RKO (cell line): ENCODE measurements at regions not wholly inside any gene's neighbourhood (a gene's known extent, or its start where the extent isn't known, plus 50 kb on each side); places are given as distances from the start of the nearest gene placed in this dataset.

Experiments used
- DNase-seq: peaks from one replicate; pipeline ENCODE4 v3.0.0-alpha.2; 2016; ENCODE audit warnings: low spot score

DNA sequence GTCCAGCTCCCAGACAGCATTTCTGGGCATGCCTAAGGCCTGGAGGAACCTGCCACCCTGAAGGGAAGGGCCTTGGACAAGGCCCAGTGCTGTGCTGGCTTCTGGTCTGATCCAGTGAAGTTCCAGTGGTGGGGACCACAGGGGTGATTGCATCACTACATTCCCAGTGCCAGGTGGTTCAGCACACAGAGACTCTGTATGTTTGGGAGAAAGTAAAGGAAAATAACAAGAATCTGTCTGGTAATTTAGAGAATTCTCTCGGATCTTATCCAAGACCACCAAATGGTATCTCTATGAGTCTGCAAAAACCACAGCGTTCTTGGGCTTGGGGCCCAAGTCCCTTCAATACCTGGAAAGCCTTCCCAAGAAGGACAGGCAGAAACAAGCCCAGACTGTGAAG, 131.8 kb upstream of the MAD2L1 start:
- no peak for DNase-seq

DNA sequence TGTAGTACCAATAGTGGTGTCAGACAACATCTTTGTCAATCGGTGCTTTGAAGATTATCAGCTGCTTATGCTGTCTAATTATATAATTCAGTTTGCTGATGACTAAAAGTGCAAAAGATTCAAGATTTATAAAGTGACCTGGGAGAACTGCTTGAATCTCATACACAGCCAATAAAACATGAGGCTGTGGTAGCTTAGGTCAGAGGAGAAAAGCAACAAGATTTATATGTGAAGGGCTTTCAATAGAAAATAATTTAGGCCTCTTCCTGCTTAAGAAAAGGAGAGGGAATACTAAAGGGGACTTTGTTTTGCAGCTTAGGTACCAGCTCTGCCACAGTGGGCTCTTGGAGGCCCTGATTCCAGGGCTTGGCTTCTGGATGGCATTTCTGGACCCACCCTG, 111.0 kb upstream of the MAD2L1 start:
- no peak for DNase-seq

DNA sequence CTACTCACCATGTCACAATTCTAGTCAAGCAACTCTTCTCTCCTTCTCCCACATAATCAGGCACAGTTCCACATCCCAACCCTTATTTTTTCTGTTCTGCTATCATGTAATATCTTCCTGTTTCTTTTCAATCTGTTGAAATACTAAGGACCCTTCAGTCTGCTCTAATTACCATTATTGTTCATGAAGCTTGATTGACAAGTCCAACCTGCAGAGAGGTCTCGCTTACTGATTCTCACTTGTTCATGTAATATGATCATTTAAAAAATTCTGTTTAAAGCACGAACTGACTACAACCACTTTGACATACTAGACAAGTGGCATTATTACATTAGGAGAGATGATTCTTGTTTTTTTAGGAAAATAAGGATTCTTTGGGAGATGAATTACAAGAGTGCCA, 108.6 kb upstream of the MAD2L1 start:
- DNase-seq: no peak

DNA sequence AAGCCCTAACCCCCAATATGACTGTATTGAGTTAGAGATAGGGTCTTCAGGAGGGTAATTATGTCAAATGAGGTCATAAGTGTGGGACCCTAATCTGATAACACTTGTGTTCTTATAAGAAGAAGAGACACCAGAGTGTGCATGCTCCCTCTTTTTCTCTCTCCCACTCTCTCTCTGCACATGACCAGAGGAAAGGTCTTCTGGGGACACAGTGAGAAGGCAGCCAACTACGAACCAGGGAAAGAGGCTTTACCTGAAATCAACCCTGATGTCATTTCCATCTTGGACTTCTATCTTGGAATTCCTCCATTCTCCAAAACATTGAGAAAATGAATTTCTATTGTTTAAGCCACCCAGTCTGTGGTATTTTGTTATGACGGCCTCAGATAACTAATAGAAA, 97.2 kb upstream of the MAD2L1 start:
- no peak for DNase-seq

DNA sequence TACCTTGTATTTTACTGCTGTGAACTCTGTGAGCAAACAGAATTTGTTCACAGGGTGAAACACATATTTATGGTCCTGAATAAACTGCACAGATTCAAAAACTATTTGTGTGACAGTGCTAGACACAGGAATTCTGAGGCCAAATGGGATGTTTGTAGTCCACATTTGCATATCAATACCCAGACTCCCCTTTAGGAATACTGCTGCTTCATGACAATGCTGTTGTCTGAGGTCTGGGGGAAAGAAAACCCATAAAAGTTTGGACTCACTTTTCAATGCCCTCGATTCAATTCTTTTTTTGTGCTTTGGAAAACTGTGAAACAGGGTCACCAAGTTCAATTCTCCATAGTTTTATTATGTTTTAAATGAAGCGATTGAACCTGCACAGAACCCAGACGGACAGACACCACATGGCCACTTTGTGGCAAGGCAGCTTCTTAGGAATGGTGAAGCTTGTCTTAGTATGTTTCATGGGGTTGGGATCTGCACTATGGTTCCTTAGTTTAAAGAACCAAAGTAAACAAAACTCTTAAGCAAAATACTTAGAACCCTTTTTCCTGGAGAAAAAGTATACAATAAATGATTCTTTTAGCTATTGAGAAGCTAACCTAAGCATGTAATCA, 92.3 kb upstream of the MAD2L1 start:
- no peak for DNase-seq

DNA sequence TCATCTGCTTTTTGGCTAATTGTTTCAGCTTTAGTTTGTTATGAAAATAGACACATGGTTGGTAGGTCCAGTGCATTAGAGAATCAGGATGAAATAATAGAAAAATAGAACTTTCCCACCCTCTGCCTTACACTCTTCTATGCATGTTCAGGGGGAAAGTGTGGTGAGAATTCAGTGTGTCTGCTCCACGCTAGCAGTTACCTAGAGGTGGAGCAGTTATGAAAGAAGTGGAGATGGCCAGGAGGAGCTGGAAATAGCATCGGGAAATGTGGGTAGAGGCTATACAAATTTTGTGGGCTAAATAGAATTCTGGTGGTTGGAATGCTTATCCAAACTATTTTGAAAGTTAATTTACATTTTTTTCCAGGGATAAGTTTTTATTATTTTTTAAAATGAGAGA, 91.4 kb upstream of the MAD2L1 start:
- DNase-seq: no peak

DNA sequence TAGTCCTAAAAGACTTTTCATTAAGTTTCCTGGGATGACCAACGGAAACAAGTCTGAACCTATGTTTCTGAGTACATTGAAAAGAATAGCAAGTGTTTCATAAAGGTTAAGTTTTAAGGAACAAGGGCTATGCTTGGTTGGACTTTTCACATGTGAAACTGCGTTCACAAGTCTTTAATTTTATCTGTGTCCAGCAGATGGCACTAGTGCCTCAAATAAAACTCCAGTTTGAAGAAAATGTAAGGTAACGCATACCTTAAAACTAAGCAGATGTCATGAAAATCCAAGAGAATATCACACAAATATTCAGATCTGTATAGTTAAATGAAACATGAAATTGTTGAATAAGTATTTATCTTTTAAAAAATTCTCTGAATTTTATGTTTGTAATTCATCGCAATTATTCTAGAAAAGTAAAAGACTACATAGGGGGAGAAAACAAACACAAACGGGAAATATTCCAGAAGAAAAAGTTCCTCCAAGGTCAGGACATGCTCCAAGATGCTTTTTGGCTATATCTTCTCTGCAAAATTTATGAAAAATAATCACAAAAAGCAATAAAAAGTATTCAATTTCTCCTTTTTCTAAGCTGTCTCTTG, 89.6 kb upstream of the MAD2L1 start:
- peak; percentile 75 for DNase-seq

DNA sequence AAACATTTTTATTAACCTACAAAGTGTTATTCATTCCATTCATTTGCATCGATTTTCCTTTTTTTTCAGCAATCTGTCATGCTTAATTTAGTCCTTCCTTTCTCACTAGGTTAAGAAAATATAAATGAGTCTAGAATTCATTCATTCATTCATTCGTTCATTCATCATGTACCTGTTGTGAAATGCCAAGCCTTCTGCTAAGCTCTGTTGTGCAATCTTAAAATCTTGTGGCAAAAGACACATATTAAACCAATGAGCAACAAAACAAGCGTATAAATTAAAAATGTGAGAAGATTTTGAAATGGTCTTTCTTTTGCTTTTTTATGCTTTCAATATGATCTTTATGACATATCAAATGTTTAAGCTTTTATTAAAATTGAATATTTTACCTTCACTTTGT, 88.6 kb upstream of the MAD2L1 start:
- no peak for DNase-seq

DNA sequence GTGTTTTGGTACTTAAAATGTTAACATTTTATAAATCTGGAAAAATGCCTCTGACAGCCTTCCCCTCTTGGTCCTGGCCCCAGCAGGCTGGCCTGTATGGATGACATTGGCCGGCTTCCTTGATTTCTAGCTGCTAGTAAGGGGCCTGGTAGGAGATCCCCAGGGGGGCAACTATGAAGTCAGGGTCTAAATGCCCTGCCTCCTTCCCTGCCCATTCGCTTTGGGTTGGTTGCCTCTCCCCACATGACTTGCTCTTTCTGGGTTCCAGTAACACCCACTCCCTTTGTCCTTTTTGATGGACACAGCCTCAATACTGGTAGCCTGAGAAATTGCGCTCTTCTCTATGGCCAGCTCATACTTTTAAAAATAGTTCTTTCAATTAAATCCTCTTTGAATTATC, 78.0 kb upstream of the MAD2L1 start:
- DNase-seq: no peak

DNA sequence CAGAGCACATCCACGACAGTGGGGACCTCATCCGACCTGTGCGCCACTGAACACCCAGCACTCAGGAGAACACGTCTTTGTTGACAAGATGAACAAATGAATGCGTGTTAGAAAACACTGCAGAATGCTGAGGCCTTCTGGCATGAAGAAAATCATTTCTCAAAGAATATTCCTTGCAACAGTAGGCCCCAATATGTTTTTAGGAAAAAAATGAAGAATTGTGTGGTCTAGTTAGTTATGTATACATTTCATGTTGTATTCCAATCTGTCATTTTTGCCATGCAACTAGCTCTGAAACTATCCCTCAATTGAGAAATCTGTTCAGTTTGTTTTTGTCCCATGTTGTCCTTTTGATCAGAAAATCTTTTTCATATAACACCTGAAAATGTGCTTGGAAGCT, 77.4 kb upstream of the MAD2L1 start:
- DNase-seq: no peak

DNA sequence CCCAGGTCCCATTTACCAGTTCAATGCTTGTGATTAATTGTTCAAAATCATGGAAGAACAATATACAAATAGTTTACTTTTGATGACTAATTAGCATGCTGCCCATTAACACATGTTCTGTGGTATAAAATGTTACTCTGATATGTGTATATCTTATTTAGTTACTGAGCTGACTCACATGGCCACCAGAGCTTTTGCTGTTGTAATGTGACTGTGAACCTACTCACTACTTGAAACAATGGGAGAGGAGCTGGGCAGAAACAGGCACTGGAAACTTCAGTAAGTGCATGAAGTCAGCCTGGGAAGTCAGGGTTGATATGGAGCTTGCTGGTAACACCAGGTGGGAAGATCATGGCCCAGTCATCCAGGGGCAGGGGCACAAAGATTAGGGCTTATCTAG, 72.7 kb upstream of the MAD2L1 start:
- DNase-seq: peak; percentile 14

DNA sequence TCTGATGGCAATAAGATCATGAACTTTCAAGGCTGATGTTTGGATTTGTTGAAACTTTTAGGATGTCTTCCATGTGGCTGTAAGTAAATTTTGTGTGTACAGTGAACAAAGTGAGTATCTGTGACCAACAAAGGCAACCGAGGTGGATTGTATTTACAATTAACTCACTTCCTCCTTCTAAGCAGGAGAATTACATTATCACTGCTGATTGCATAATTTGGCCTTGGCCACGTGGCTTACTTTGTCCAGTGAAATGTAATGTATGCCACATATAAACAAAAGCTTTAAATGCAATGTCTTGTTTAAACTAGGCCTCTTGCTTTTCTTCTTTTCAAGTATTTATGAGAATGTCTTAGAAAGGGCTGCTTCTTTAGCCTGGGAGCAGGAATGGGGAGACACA, 66.3 kb upstream of the MAD2L1 start:
- no peak for DNase-seq

DNA sequence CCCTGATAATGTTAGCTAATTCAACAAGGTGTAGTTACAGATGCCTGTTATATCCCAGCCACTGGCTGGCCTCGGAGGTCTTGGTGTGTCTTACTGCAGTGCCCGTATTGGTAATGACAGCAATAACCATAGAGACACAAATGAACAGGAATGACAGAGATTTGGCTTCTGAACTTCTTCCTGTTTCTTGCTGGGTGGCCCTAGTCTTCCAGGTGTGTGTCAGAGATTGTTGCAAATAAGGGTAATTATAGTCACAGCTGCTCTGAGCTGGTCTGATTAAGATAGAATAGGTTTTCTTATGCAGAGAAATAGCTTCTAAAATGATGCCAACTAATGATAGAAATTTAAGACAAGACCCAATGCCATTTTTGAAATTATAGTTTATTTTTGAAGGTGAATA, 64.1 kb upstream of the MAD2L1 start:
- DNase-seq: no peak
